ENCODE measurements at regions not wholly inside any gene's neighbourhood (a gene's known extent, or its start where the extent isn't known, plus 50 kb on each side); places are given as distances from the start of the nearest gene placed in this dataset.

DNA sequence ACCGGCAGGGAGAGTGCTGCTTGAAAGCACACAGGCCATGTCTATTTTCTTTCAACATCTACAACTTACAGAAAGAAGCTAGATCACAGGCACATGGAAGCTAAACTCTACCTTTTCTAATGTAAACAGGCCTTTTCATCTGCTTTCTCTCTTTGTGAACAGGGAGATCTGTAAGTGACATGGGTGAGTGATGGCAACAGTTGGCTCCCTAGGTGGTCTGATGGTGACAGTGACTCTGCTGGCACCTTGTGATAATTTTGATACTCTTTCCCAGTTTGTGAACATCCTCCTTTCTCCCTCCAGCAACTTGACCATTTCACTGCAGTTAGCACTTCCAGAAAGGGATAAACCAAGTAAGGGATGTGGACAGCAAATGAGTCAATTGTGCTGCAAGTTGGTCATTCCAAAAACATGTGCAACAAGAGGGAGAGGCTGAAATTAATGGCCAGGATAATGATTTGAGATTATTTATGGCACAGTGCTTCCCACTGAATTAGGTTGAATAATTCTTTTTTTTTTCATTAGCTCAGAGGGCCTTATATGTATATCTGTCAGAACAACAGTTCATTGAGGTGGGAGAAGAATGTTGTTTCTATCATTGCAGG, 89.5 kb downstream of the XCL2 start:
- DNase-seq = no peak

DNA sequence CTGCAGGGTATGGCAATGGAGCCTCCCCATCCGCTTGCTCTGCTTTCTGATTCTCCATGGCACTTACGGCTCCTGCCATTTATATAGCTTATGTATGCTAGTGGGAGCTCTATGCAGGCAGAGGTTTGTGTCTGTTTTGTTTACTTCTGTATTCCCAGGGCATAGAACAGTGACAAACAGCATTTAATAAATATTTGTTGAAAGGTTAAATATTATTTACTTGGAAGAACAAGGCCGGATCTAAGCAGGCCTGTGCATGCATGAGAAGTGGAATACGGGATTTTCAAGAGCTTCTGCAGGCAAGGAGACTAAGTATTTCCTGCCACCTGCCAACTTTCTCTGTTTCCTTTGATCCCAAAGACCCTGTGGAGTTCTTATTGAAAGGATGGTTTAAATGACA, 90.7 kb downstream of the XCL2 start:
- no peak for DNase-seq

DNA sequence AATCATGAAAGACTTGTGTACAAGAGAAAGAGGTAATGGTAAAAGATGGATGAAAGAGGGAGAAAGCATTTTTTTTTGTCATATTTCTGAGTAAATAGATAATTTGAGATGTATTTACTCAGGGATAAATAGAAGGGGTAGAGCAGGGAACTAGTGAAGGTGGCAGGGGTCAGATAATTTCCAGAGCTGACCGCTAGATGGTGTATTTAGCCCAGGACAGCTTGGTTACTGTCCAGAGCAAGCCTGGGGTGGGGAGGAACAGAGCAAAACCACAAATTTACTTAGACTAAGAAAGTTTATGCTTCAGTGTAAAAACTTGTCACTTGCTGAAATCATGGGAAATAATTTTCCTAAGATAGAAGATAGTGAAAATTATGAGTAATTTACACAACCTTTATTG, 91.5 kb downstream of the XCL2 start:
- DNase-seq = no peak

DNA sequence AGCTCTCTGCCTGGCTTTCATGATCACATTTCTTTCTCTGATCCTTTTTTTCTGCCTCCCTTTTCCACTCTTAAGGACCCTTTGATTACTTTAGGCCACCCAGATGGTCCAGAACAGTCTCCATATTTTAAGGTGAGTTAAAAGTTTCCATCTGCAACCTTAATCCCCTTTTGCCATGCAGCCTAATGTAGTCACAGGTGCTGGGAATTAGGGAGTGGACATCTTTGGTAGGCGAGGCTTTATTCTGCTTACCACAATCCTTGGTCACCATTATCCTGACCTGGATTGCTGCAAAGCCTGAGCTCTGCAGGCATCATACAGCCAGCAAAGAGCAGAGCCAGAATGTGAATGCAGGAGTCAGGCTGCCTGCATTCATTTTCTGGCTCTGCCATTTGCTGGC, 95.9 kb downstream of the XCL2 start:
- no peak for DNase-seq

DNA sequence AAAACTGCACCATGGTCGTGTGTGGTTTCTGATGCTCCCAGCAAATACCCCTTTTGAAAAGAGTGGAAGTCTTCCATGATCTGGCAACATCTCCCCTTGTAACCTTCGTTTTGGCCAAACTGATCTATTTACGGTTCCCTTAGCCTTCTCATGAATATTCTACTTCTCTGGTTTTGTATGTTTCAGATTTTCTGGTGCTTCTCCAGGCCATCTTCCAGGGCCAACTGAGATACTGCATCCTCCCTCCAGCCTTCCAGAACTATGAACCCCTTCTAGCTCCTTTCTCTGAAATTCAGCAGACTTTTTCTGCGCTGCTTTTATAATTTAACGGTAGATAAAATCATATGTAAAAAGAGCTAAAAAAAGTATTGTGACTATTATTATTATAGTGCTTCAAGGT, 97.7 kb downstream of the XCL2 start:
- no peak for DNase-seq

DNA sequence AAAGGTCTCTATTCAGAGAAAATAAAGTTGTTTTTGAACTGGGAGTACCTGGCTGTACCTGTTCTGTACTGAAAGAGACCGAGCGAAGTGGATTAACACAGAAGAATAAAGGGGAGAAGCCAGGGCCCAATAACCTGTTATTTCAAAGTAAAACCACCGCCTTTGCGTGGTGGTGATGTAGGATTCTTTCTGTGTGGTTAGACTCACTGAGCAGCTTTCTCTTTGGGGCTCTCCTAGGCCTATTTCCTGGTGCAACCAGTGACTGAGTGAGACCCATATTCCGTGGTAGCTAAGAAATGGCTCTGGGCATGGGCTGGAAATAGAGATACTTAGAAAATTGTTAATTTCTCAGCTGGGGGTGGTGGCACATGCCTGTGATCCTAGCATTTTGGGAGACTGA, 99.9 kb downstream of the XCL2 start:
- DNase-seq = no peak

DNA sequence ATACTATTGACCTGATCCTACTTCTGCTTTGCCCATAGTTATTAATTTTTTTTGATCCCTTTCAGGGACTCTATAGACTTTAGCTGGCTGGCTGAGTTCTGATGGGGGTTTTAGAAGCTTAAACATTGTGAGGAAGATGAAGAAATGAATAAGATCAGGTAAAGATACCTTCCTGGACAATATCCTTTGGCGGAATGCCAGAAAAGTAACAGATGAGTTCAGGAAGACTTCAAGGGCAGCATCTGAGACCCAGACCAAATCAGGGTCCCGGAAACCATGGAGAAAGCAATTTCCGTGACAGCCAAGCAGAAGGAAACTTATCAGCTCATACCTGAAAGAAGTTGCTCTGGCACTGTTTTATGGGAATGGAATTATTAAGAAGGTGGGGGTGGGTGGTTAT, 100.4 kb downstream of the XCL2 start:
- no peak for DNase-seq

DNA sequence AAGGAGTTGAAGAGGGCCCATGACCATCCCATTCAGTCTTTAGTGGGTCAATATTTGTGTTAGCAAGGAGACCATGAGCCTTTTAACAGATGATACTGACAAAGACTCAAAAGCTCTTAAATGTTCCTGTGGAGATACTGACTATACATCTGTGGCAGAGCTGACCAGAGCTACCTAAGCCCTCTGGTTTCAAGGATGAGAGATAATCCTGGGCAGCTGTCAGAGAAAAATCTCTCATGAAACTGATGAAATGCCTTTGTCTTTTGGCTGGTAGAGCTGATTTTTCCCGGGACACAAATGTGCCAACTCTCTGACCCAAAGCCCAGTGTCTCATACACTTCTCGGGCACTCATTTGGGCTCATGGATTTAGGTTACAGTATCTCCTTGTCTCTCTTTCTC, 100.9 kb downstream of the XCL2 start:
- no peak for DNase-seq

DNA sequence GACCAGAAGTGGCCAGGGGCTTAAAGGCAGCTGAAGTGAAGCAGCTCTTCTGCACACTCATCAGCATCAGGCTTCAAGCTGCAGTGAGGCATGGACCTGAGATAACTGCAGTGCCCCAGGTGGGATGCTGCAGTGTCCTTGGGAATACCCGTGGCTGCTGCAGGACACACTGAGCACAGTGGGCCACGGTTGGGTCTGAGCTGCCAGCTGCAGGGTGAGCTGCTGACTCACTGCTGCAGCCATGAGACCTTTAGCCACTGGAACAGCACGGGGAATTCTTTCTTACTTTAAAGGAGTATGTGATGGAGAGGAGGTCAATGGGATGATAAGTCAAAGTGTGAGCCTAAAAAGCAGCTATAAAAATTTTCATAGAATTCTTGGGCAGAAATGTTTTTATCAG, 102.1 kb downstream of the XCL2 start:
- no peak for DNase-seq

DNA sequence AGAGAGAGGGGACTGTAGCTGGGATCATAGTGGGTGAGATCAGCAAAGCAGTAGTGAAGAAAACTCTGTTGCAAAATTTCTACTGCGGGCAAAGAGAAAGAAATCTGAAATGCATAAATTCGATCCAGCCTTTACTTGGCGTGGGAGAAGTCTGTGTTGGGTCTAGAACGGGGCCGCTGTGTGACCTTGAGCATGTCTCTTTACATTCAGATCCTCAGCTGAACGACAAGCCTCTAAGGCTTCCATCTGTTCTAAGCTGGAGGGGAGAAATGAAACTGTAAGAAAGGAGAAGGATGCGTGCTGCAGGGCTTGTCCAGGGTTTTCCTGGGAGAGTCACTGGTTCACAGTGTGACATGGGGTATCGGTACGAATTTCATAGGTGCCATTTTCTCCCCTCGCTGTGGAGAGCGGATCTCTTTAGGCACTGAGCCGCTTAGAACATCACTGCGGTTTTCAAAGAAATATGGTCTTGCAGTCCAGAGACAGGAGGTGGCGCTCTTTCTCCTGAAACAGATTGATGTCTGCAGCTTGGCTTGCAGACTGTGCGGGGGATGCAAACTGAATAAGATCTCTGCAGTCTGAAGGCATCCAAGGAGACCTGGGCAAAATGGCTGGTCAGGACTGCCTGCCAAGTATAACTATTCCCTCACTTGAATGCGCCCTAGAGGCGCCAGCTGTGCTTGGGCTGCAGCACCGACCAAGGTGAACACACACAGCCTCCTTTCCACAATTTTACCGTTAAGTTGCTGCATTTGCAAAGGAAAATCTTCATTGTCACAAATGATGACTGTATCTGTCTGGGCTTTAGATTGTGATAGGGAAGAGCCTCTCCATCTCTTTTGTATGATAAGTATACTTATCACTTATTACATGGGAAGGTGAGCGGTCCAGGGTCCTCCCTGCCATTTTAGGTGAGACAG, 104.1 kb downstream of the XCL2 start:
- peak; percentile 58 for DNase-seq

DNA sequence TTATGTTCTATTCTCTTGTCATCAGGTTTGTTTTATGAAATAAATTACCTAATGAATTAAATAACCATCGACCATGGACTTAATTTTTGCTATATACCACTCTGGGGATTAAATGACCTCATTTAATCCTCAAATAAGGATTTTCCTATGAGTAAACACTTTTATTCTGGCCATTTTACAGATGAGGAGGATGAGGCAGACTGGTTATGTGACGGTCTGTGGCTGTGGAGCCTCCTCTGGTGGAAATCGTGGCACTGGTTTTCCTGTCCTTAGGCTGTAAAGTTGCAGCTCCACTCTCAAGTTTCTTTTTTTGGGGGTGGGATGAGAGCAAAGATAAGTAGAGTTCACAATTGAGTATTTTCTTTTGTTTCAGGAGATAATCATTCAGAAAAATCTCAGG, 105.2 kb downstream of the XCL2 start:
- DNase-seq = no peak

DNA sequence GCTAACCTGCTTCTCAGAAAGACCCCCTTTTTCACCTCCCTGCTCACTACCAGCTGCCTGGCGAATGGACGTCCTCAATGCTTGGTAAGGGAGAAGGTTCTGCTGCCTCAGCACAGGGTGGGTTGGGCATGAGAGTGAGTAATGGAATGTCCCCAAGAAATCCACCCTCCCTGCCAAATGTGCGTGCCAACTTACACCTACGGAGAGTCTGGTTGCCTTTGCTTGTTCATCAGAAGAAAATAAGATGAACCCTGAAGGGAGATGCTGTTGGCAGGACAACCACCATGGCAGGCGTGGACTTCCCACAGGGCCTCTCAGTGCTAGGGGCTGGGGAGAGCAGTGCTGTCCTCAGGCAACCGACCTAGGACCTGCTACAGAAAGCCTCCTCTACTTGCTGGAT, 106.0 kb downstream of the XCL2 start:
- no peak for DNase-seq

DNA sequence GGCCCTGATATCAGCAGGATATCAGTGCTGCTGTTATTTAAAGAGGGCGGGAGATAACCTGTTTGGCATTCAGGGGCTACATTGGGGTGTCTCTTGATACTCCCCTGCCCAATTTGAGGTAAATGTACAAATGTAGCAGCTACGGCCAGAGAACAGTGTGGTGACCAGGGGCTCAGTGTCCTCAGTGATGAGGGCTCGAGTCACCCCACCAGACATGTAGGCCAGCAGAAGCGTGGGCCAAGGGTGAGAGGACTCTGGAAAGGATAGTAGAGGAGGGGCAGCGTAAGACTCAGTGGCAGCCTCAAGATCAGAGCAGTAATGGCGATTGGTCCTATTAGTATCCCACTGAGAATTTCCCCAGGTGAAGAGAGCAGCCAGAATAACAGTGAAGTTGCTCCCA, 108.4 kb downstream of the XCL2 start:
- no peak for DNase-seq

DNA sequence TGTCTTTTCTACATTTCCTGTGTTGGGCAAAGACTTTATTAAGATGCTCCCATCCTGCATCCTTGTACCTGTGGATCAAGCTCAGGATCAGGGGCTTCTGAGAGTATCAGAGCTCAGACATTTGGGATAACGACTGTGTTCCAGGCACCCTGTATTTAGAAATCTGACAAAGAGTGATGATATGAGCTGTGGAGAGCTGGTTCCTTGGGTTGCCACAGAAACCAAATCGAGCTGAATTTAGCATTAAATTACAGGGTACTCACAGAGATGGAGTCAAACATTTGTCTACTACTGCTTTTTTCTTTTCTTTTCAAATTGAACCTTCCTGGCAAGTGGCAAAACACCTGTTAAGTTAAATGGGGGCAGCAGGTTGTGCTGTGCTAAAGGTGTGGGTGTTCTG, 110.6 kb downstream of the XCL2 start:
- no peak for DNase-seq

DNA sequence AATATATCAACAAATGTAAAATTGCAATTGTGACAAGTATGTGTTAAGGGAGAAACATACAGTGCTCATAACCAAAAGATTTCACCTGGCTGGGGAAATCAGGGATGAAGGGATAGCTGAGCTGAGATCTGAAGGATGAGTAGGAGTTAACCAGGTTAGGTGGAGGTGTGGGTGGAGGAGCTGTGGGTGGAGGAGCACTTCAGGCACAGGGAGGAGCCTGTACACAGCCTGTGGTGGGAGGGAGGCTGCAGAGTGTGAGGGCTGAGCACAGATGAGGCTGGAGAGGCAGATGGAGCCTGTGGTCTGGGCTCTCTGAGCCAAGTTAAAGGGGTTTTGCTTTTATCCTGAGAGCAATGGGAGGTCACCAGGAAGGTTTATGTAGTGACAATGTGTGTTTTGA, 111.9 kb downstream of the XCL2 start:
- no peak for DNase-seq

DNA sequence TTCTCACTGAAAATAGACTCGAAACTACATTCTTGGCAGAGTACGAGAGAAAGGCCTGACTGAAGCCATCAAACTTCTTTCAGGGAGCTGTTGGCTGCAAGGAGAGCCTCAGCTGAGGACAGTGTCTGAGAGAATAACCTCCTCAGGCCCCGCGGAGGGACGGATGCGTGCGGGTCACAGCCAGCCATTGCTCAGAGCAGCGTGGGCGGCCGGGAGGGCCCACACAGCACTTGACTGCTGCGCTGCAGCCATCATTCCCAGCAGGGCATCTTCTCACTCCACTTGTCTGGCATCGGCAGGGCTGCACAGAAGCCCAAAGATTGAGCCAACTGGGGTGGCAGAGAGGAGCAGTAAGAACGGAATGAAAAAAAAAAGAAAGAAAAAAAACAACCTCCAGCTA, 113.5 kb downstream of the XCL2 start:
- DNase-seq = no peak

DNA sequence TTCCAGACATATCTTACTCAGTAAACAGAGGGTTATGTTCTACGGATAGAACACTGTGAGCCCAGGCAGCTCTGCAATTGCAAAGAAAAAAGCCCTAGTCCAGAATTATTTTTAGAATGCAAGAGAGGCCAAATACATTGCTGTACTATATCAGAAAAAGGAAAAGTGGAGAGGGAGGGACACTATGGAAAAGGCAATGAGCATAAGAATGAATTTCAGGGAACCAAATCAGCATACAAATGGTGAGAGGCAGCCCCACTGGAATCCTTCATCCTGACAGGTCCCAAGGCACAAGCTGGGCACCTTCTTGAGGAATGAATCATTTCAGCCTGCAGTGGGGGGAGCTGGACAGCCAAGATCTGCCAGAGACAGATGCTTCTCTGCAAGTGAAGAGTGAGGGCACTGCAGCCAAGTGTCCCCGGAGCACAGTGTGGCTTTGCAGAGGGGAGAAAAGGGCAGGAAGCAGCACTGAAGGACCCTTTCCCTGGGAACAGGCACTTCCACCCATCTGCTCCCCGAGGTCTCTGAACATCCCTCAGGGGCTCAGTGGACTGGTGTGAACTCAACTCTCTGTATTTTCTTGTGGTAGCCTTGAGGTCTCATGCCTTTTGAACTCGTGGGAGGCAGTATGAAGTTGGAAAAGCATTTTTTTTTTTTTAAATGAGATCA, 115.6 kb downstream of the XCL2 start:
- no peak for DNase-seq

DNA sequence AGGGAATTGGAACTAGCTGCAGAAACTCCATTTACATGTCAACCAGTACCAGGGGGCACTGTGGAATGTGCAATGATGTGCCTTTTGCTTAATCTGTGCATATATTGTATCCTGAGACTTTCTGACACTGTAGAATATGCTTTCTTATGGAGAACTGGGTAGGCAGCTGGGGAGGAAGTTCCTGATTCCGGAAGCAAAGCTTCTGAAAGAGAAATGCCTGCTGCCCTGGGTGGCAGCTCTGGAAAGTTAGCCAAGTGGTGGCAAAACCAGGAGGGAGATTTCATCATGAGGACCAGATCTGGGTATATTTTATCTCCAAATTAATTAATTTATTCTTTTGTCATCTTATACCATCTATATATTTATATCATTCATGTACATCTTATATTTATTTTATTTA, 116.7 kb downstream of the XCL2 start:
- DNase-seq = no peak

DNA sequence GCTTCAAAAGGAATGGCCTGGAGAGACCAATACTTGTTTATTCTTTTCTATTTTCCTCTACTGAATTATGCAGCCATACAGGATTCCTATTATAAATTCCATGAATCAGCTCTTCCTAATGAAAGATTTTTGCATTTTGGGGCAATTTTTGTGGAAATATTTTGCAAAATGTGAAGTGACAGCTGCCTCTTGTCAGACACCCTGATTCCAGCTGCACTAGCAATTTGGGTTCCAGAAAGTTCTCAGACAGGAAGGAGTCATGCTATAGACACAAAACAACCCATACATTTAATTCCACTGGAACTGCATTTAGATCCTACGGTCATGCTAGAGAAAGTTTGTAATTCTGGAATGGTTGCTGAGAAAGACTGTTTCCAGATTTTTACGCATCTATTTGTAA, 119.5 kb downstream of the XCL2 start:
- DNase-seq = no peak

DNA sequence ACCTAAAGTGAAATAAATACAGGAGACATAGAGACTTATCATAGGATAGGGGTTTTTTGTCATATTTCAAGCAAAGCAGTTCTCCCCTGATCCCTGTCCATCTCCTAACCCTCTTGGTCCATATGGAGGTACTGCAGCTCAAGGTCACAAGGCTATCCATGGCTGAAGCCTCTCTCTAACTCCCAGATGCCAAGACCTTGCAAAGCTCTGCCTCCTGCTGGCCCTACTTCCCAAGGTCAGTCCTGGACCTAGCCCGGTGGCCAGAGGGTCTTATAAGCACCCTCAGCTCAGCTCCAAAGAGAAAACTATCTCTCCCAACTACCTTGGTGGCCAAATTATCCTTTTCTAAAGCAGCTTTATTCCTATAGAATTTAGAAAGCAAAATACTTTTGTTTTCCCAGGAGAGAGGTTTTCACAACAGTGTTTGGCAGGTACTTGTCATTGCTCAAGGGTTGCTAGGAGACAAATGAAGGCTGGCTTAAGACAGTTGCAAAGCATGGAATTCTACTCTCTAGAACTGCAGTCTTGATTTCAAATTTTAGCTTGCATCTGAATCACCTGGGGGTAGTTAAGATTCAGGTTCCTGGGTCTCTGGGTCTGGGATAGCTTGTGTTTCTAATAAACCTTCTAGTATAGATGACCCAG, 121.5 kb downstream of the XCL2 start:
- no peak for DNase-seq

DNA sequence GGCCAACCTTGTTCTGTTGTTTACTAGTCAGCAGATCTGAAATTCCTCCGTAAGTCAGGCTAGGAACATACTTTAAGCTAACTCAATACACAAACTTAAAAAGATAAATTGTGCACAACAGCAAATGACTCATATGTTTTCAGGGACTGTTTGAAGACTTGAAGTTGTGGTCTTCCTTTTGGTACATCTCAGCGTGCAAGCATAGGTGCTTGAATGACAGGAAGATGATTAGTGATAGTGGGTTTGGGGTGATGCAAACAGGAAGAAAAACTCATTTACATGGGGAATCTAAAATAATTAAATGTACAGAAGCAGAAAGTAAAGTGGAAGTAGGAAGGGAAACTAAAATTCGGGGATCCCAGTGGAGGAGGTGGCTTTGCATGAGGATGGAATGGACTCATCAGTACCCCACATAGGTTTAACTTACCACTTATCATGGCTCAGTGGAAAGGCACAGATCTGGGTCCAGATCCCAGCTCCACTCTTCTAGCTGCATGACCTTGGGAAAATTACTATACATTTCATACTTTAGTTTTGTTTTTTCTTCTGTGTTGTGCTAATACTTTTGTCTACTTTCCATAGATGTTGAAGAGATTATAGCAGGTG, 122.3 kb downstream of the XCL2 start:
- DNase-seq = no peak

DNA sequence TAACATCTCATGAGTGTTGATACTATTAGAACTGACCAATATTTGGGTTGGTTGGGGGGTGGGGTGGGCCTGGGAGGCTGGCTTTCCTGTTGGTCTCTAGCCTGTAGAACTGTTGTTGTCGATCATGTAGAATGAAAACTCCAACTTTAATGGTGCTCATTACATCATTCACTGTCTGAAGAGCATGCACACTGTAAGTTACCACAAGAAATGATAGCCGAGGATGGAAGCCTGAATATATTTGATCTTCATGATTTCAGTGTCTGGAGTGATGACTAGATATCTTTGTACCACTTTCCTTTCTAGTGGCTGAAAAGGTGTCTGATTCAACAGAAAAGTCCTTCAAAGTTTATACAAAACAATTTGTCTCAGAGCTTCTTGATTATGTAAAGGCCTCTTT, 123.6 kb downstream of the XCL2 start:
- no peak for DNase-seq

DNA sequence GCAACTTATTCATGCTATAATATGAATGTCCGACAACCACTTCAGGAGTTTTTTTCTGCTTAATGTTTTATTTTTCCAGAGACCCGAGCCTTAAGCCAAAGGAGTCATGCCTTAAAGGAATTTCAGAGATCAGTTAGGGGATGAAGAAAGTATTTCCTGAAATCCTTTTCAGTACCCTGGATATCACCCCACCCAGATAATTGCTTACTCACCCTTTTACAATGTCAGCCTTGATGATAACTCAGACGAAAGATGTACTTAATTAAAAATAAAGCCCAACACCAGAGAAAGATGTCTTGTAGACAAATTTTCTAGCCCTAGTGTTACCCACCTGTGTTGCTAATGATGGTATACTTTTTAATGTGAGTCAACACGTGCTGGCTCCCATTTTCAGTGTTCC, 124.1 kb downstream of the XCL2 start:
- no peak for DNase-seq

Data from activated CD4-positive, alpha-beta T cell treated with anti-CD3 and anti-CD28 coated beads for 1 hour (primary cell).